Large intestine (tissue), 3 donors: ENCODE measurements at regions not wholly inside any gene's neighbourhood (a gene's known extent, or its start where the extent isn't known, plus 50 kb on each side); places are given as distances from the start of the nearest gene placed in this dataset.
"Not testable (repeated sequence)": the region's sequence is repeated elsewhere in the genome, so short reads cannot be mapped to it uniquely, and the experiment has no call there.

Source experiments
- DNase-seq, 2 donors: peaks; one replicate each; pipeline versions ENCODE4 v3.0.0 to v3.0.0-alpha.2; 2013
- H3K27ac ChIP-seq: one replicate; pipeline ENCODE4 v1.5.1; 2013; ENCODE audit warnings: low read length
- H3K27me3 ChIP-seq: 2 replicates; pipeline ENCODE4 v1.6.1; 2013; ENCODE audit warnings: low read length; ENCODE audit not compliant: control insufficient read depth, insufficient read depth
- H3K36me3 ChIP-seq: 2 replicates; pipeline ENCODE4 v1.6.1; 2013; ENCODE audit warnings: low read length; ENCODE audit not compliant: control insufficient read depth, insufficient read depth
- H3K4me1 ChIP-seq: one replicate; pipeline ENCODE4 v1.6.1; 2013; ENCODE audit warnings: low read length; ENCODE audit not compliant: control insufficient read depth, insufficient read depth
- H3K4me3 ChIP-seq: one replicate; pipeline ENCODE4 v1.5.1; 2013; ENCODE audit warnings: low read length
- H3K9me3 ChIP-seq: one replicate; pipeline ENCODE4 v1.6.1; 2013; ENCODE audit warnings: mild to moderate bottlenecking, low read depth, low read length, moderate library complexity; ENCODE audit not compliant: control insufficient read depth
- WGBS: methylation state at CpG from one replicate; pipeline ENCODE4 v1.1.5; 2013; ENCODE audit warnings: low lambda C conversion rate; ENCODE audit not compliant: insufficient coverage; 5-methylcytosine and 5-hydroxymethylcytosine counted together

DNA sequence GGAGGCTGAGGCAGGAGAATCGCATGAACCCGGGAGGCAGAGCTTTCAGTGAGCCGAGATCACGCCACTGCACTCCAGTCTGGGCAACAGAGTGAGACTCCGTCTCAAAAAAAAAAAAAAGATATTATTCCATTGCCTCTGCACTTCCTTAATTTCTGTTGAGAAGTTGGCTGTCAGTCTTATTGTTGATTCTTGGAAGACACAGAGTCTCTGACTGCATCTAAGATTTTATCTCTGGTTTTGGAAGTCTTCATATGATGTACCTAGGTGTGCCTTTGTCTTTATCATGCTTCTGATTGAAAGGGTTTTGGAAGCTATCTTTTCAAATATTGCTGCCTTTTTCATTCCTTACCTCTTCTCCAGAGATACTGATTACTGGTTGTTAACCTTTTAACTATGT lies 160.4 kb downstream of the NPIPB11 start:
- no CpG with 5 or more reads among the region's 5 CpGs for WGBS
- H3K4me1 ChIP-seq, DNase-seq: not testable (repeated sequence)

DNA sequence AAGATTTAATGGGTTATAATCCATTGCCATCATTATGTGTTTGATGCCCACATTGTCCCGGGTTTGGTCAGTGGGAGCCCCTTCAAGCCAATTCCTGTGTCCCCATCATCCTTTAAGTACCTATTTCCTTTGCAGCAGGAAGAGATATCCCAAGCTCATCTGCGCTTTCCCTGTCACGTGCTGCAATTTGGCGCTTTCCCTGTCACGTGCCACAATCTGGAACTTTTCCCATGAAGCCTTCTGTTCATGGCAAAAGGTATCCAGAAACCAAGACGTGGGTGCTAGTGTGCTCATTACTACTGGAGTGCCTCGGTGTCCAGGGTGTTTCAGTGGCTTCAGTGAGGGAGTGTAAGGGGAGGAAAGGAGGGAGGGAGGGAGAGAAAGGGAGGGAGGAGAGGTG lies 168.5 kb downstream of the NPIPB11 start:
- WGBS: no CpG with 5 or more reads among the region's 7 CpGs

More for the DNA sequence above, 160.4 kb downstream of the NPIPB11 start:
- H3K27me3 ChIP-seq, H3K9me3 ChIP-seq, H3K4me3 ChIP-seq, H3K27ac ChIP-seq, H3K36me3 ChIP-seq: not testable (repeated sequence)

GRCh38 chr16:29237495-29237894 lies 169.0 kb downstream of the NPIPB11 start:
- H3K4me3 ChIP-seq, H3K36me3 ChIP-seq, H3K9me3 ChIP-seq, DNase-seq, H3K27me3 ChIP-seq, H3K4me1 ChIP-seq, H3K27ac ChIP-seq: not testable (repeated sequence)
- WGBS: no CpG with 5 or more reads among the region's 15 CpGs

More for the DNA sequence above, 168.5 kb downstream of the NPIPB11 start:
- Histone ChIP-seq H3K36me3 (no peaks in the 10 kb centered on the region), H3K27me3 (no peaks in the 10 kb centered on the region), H3K4me3 (no peak overlapping the region), H3K27ac (no peak overlapping the region), H3K9me3 (no peaks in the 10 kb centered on the region), H3K4me1 (no peaks in the 10 kb centered on the region)
- no peak for DNase-seq

DNA sequence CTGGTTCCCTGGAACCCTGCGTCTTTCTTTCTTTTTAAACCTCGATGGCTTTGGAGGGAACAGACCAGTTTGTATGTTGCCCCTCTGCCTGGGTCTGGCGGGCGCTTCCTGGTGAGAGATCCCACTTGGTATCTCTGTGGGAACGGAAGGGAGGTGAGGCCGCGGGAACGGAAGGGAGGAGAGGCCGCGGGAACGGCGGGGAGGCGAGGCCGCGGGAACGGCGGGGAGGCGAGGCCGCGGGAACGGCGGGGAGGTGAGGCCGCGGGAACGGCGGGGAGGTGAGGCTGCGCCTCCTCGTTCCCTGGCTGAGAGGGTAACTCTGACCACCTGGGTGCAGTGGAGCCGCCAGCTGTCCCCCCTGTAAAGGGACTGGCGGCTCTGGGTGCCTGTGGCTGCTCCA lies 169.5 kb downstream of the NPIPB11 start:
- not testable (repeated sequence) for H3K4me3 ChIP-seq, H3K27me3 ChIP-seq, H3K27ac ChIP-seq, H3K9me3 ChIP-seq, H3K36me3 ChIP-seq, DNase-seq, H3K4me1 ChIP-seq
- WGBS: no CpG with 5 or more reads among the region's 30 CpGs

GRCh38 chr16:29235836-29236370 lies 170.6 kb downstream of the NPIPB11 start:
- H3K36me3 ChIP-seq, H3K4me1 ChIP-seq, H3K4me3 ChIP-seq, H3K9me3 ChIP-seq, H3K27me3 ChIP-seq, DNase-seq, H3K27ac ChIP-seq: not testable (repeated sequence)
- WGBS: no CpG with 5 or more reads among the region's 16 CpGs

GRCh38 chr16:29234536-29235275 lies 171.8 kb downstream of the NPIPB11 start:
- DNase-seq, H3K4me3 ChIP-seq, H3K4me1 ChIP-seq, H3K27me3 ChIP-seq, H3K27ac ChIP-seq, H3K9me3 ChIP-seq, H3K36me3 ChIP-seq: not testable (repeated sequence)
- WGBS: no CpG with 5 or more reads among the region's 21 CpGs

DNA sequence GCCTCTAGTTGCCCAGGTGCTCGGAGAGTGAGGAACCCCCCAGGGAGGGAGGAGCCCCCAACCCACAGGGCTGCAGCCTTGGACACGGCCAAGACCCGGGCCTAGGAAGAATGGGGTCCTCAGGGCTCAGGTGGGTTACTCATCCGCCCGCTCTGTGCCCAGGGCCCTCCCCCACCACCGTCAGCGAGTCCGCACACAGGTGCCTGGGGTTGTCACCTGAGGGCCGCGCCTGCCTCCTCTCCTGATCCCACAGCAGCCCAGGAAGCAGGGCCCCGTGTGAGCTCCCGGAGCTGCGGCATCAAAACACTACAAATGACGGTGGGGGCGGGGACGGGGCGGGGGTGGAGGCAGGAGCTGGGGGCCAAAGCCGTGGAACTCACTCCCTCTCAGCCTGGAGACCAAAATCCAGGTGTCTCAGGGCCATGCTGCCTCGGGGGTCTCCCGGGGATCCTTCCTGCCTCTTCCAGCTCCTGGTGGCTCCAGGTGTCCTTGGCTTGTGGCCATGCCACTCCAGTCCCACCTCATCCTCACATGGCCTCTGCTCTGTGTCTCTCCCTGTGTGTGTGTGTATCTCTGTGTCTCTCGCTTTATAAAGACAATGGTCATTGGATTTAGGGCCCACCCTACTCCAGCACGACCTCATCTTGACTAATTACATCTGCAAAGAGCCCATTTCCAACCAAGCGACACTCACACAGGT lies 172.7 kb downstream of the NPIPB11 start:
- H3K27me3 ChIP-seq, H3K9me3 ChIP-seq, H3K4me1 ChIP-seq, DNase-seq, H3K36me3 ChIP-seq, H3K4me3 ChIP-seq, H3K27ac ChIP-seq: not testable (repeated sequence)
- WGBS: no CpG with 5 or more reads among the region's 23 CpGs

GRCh38 chr16:29232811-29233704 lies 173.5 kb downstream of the NPIPB11 start:
- DNase-seq: no peak
- Histone ChIP-seq H3K4me3 (no peak overlapping the region), H3K27ac (no peak overlapping the region), H3K36me3 (no peaks in the 10 kb centered on the region), H3K9me3 (no peaks in the 10 kb centered on the region), H3K4me1 (peaks cover 16% of the 10 kb centered on the region), H3K27me3 (no peaks in the 10 kb centered on the region)
- 67% methylated on average over 2 of the region's 30 CpGs for WGBS

- H3K36me3 ChIP-seq, H3K27me3 ChIP-seq, H3K9me3 ChIP-seq, DNase-seq, H3K27ac ChIP-seq, H3K4me3 ChIP-seq: not testable (repeated sequence)
- peaks cover 16% of the 10 kb centered on the region for H3K4me1 ChIP-seq
- WGBS: no CpG with 5 or more reads among the region's 10 CpGs
Observed at GRCh38 chr16:29232160-29232705, 174.3 kb downstream of the NPIPB11 start.

GRCh38 chr16:29231244-29231643 lies 175.3 kb downstream of the NPIPB11 start:
- Histone ChIP-seq H3K36me3 (no peaks in the 10 kb centered on the region), H3K27ac (no peak overlapping the region), H3K4me3 (no peak overlapping the region), H3K9me3 (no peaks in the 10 kb centered on the region), H3K4me1 (peaks cover 16% of the 10 kb centered on the region), H3K27me3 (no peaks in the 10 kb centered on the region)
- no peak for DNase-seq
- WGBS: no CpG with 5 or more reads among the region's 18 CpGs
